HG03108 (cell line): ENCODE measurements at regions not wholly inside any gene's neighbourhood (a gene's known extent, or its start where the extent isn't known, plus 50 kb on each side); places are given as distances from the start of the nearest gene placed in this dataset.

ENCODE experiments used
- ATAC-seq: cut with Tn5 transposase; IDR thresholded peaks from one replicate; pipeline ENCODE4 v1.9.1; 2021; ENCODE audit warnings: moderate library complexity; ENCODE audit not compliant: unreplicated experiment

DNA sequence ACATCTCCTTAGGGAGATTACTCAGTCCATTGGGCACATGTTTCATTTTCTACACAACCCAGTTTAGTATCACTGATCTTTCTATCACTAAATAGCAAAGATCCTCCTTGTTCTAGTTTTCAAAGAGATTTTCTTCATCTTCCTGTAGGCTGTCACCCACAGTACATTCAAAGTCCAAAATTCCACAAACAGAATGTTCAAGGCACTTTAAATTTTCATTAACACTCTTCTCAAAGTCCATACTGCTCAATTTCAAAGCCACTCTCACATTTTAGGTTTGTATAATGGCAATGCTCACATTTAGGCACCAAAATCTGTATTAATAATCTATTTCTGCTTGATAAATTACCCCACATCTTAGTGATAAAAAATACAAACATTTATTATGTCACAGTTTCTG, 152.8 kb downstream of the FSIP2 start:
- ATAC-seq = no peak

DNA sequence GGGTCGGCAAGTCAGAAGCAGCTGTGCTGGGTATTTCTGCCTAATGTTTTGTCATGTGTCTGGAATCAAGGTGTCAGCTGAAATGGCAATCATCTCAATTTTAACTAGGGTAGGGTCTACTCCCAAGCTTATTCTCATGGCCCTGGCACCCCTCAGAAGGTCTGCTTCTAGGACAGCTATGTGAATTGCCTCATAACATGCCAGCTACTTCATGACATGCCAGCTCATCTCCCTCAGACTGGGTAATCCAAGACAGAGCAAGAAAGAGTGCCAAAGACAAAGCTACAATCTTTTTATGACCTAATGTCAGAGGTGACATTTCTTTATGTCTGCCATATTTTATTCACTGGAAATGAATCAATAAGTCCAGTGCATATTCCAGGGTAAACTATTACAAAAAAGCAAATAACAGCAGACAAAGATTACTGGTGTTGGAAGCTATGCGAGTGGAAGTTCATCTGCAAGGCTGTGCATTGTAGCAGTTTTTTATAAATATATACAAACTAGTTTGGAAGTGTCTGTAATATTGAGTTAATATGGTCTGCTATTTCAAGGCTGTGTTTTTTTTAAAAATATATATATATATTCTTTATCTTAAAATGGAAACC, 153.3 kb downstream of the FSIP2 start:
- ATAC-seq = no peak

DNA sequence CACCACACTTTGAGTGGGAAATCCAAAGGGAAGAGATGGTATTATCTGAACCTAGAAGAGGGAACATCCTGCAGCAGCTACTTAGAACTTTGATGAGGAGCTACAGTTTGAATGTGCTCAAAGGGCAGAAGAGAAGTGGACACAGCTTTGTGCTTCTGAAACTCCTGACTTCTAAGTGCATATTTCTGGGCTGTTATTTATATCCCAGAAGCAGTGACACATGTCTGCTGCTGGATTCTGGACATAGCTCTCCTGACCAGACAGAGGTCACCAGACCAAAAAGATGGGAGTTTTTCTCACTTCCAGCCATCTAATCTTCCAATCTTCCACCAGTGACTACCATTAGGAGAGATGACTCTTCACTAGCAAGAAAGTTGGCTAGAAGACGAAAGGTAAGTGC, 153.9 kb downstream of the FSIP2 start:
- no peak for ATAC-seq

DNA sequence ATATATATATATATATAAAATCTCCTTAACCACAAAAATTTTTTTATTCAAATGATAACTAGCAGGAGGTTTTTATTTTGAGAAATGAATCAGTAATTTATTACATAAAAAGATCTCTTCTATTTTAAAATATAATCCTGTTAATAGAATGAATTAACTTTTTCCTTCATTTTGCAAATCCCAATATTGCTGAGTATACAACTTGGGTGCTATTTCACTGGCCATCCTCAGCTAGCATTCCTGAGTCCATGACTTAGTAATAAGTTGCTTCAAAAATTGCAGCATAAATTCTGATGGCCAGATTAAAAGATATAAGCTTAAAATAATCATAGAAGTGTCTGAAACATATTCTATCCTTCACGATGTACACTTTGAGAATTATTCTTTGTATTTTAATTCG, 155.6 kb downstream of the FSIP2 start:
- no peak for ATAC-seq

DNA sequence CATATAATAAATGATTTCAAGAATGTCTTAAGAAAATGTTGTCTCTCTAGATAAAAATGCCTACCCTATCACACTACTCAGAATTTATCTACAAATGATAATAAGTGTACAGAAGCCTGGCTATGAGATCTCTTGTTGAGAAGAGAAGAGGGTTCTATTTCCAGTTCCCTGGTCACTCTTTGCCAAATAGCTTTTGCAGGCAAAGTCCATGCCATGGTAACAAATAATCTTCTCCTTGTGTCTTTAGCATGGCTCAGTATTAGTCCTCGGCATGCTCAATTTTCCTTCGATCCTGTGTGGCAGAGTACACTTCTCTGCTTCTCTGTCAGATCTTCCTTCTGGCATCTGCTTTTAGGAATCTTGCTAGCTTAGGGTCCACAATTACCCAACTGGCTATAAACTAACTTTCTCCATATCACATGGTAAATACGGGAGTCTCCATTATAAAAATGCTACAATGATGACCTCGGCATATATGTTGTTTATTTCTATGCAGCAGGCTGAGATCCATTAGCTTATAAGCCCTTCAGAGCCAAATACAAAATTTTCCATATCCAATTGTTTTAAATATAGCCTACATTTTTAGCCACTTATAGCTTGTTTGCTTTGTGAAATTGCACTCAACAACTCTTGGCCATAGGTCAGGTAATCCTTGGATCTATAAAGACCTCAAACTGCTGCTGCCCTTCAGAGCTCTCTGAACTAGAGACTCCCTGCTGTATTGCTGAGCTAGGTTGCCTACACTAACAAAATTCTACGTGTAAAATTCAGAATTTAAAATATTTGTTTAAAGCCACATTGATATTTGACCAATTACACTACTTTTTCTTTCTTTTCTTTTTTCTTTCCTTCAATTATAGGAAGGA, 157.5 kb downstream of the FSIP2 start:
- no peak for ATAC-seq

DNA sequence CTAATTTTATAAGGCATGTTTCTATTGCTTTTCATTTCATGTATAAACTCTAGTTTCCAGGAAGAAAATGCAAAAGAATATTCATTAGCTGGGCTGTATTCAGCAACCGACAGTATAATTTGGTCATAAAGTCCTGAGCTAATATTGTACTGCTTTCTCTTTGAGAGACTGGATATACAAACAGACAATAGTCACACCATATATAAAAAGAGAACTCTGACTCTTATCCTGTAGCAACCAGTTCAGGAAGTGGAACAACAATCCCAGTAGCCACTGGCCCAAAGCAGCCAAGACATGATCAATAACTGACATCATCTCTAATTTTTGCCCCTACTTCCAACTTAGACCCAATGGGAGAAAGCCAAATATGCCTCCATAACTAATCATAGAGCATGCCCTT, 160.8 kb downstream of the FSIP2 start:
- no peak for ATAC-seq

DNA sequence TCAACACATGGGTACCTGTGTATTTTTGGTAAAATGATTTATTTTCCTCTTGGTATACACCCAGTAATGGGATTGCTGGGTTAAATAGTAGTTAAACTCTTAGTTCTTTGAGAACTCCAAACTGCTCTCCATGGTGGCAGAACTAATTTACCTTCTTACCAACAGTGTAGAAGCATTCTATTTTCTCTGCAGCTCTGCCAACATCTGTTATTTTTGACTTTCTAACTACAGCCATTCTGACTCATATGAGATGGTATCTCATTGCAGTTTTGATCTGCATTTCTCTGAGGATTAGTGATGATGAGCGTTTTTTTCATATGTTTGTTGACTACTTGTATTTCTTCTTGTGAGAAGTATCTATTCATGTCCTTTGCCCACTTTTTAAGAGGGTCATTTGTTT, 180.6 kb downstream of the FSIP2 start:
- ATAC-seq = no peak

DNA sequence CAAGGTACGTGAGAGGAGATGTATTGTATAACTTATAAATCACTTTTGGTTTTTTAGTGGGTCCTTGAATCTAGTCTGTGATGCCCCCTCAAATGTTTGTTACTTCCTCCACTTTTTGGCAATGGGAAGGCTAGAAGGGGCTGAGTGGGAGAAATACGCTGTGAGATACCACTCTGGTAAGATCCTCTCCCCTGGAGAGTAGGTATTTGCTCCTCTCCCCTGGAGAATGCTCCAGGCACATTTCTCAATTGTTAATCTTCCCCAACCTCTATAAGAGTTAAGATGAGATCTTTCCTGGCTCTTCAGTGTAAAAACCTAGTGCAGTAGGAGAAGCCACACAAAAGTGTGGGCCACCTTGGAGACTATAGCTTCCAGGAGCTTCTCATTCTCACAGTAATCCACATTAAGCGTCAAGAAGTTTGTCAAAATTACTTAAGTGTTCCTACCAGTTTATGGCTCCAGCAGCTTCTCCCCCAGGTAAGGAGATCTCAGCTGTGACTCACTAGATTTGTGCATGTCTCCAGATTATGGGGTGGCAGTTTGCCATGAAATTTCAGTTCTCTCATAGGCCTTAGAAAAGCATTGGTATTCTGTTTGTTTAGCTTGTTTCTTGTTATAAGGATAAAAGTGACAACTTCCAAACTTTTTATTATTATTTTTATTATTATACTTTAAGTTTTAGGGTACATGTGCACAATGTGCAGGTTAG, 182.6 kb downstream of the FSIP2 start:
- ATAC-seq = no peak

DNA sequence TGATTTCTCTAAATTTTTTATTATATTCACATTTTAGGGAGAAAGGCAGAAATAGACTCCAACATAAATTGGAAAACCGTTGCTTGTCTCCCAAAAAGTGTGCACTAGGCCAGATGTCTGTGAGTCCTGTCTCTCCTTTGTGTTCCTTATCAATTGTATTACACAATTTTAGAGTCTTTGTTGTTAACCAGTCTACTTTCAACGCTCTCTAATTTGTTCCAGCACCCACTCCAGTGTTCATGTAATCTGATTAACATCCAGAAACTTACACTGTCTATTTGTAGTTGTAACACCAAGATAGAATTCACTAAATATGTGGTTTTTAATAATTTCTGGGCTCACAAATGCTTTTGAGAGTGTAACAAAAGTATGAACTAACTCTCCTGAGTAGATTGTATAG, 195.6 kb downstream of the FSIP2 start:
- no peak for ATAC-seq

DNA sequence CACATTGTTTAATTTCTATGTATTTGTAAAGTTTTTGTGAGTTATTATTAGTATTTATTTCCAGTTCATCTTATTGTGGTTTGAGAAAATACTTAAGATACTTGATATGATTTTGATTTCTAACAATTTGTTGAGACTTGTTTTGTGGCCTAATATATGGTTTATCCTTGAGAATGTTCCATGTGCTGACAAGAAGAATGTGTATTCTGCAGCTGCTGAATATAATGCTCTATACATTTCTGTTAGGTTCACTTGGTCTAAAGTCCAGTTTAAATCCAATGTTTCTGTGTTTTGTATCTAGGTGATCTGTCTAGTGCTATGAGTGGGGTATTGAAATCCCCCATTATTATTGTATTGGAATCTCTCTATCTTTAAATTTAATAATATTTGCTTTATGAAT, 201.3 kb downstream of the FSIP2 start:
- no peak for ATAC-seq

DNA sequence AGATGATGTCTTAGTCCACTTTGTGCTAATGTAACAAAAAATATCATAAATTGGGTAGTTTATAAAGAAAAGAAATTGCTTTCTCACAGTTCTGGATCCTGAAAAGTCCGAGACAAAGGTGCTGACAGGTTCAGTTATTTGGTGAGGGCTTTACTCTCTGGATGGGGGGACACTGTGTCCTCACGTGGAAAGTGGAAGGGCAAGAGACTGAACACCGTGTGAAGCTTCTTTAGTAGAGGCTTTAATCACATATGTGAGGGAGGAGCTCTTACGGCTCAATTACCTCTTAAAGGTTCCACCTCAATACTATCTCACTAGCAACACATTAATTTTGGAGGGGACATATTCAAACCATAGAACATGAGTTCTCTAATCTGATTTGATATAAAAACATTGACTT, 204.3 kb downstream of the FSIP2 start:
- no peak for ATAC-seq

DNA sequence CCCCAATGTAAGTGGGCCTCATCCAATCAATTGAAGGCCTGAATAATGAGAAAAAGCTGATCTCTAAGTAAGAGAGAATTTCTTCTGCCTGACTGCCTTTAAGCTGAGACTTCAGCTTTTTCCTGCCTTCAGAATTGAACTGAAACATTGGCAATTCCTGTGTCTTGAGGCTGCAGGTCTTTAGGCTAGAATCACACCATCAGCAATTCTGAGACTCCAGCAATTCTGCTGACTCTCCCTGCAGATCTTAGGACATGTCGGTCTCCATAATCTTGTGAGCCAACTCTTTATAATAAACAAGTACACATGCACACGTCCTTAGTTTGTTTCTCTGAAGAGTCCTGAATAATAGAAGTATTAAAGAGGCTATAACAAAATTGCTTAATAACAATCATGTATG, 209.1 kb downstream of the FSIP2 start:
- no peak for ATAC-seq

DNA sequence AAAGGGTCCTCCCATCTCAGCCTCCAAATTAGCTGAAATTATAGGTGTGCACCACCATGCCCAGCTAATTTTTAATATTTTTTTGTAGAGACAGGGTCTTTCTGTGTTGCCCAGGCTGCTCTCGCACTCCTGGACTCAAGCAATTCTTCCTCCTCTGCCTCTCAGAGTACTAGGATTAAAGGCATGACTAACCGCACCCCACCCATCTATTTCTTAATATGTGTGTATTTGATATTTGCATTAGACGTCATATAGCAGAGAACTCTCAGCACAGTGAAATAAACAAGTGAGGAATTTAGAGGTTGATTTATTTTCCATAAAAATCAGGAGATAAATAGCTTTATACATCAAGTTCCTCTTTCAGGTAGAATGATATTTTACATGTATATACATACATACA, 213.5 kb downstream of the FSIP2 start:
- no peak for ATAC-seq

DNA sequence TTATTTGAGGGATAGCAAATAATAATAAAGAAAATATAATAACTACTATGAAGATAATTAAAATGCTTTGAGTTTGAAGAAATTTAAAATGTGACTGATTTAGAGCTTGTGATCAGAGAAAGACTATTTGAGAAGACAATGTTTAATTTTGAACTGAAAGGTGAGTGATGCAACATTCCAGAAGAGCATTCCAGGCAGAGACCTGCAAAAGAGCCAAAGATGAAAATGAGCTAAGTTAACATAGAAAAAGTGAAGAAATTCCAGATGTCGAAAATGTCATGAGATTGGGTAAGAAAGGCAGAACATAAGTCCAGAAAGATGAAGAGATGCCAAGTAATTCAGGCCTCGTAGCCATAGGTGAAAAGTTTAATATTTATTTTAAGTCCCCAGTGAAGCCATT, 215.8 kb downstream of the FSIP2 start:
- no peak for ATAC-seq

DNA sequence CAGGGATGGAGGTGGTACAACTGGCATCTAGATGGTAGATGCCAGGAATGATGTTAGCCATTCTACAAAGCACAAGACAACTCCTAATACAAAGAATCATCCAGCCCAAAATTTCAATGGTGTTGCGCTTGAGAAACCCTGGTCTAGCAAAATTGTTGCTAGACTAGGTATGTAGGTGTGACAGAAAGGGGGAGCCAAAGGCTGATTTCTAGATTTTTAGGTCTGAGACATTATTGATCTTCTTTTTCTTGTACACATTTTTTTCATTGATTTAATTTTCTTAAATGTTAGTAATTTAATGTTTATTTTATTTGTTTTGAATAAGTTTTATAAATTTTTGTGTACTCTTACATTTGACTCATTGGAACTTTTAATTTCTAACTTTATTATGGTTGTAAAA, 216.4 kb downstream of the FSIP2 start:
- ATAC-seq = no peak

DNA sequence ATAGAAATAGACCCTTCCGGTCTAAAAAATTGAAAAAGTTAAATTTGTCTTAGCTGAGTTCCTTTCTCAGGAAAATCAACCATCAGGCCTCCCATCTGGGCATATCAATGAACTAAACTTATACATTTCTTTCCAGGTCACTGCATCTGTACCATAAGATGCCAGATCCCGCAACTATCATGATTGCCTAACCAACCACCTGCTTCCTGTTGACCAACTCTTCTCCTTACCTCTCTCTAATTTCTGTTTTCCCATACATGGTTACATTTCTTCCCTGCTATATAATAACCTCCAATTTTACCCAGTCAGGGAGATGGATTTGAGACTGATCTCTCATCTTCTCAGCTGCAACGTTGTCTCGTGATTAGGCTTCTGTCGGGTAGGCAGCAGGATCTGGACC, 228.7 kb downstream of the FSIP2 start:
- ATAC-seq = no peak

DNA sequence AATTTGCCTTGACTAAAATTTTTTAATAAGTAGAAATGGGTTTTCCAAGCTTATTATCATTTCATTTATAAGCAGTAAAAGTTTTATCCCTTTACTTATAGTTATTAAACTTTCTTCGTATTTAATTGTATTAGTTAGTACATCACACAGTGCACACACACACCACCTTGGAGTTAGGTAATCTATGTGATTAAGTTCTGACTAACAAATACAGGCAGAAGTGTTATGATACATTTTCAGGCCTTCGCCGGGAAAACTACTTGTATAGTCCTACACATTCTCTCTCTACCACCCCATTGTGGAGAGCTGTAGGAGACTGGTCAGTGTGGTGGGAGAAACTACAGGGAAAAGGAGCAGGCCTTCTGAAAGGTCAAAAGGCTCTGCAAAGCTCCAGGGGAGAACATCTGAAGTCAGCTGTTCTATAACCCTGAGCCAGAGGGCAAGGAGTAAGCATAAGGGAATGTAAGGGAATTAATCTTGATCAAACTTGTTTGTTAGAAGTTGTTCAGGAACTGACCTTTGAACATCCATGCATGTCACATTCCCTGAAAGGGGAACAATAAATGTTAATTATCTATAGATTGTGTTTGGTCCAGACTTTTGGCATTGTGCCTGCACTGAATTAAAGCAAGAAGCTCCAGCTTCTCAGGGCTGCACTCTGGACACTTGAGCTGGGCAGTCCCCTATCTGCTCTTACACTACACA, 231.7 kb downstream of the FSIP2 start:
- no peak for ATAC-seq

DNA sequence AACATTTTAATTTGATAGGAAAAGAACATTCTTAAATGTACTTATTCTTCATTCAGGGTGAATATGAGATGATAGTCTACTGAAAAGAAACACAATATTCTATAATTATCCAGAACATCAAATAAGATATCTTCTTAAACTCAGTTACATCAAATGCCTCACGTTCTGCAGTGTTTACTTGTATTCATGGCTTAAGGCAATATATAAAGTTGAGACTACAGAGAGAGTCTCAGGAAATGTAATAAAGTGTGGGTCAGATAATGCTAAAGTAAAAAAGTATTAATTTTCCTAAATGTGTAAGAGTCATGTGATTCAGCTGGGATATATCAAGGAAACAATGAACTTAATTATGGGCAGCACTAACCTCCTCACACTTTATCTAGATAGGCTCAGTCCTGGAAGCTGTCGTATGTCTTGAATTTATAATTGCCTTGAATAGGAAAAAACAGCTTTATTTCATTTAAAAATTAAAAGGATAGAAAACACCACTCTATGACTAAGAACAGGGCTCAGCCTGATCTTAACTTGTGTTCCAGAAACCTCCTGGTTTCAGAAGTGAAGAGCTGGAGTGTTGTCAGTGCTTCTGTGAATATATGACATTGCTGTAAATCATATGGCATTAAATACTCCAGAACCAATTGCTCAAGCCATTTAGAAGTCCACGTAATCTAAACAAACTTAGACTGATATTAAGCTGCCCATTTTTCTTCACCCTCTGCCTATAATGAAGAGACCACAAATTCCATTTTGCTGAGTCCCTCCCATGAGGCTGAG, 240.2 kb downstream of the FSIP2 start:
- ATAC-seq = no peak

DNA sequence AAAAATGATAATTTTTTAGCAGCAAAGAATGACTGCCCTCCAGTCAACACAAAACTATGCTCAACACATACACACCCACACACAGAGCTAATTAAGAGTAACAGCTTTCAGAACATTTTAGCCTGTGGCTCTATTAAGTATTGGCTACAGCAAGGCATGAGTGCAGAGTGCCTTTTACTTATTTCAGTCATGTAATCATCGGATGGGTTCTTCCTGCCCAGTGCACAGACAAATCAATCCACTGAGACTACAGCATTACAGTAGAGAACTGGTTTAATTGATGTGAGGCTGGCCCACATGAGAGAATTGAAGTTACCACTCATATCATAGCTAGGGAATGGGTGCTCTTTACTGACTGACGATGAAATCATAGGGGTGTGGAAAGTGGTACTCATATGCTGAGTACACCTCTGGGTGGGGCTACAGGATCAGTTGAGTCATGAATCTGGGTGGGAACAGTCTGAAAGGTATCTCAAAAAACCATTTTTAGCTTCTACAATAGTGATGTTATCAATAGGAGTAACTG, 241.0 kb downstream of the FSIP2 start:
- ATAC-seq = no peak

DNA sequence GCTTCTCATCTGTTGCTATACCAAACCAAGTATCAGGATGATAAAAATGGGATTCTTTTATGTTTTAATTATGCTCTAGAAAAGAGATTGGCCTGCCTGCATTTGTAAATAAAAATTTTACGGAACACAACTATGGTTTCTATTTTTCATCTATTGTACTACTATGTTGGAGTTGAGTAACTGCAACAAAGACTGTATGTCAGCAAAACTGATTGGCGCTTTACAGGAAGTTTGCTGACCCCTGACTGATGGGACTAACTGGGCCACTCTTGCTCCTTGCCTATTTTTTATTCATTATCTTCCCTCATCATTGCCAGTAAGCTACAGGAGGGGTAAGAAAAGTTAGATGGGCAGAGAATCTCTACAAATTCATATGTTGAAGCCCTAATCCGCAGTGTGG, 242.3 kb downstream of the FSIP2 start:
- ATAC-seq = no peak

DNA sequence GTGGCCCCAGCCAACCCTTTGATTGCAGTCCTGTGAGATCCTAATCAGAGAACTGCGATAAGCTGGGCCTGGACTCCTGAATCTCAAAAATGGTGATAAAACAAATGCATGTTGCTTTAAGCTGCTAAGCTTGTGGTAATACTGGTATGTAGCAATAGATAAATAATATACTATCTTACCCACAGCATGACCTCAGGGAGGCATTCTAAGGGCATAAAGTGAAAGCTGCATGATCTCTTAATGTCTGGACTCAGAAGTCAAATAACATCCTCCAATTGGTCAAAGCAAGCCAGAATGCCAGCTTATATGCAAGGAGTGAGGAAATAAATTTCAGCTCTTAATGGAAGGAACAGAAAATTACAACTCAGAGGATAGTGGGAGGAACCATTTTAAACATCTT, 246.1 kb downstream of the FSIP2 start:
- no peak for ATAC-seq
